Trophoblast cell (in vitro differentiated cells and primary cell): ENCODE measurements at regions not wholly inside any gene's neighbourhood (a gene's known extent, or its start where the extent isn't known, plus 50 kb on each side); places are given as distances from the start of the nearest gene placed in this dataset.

ENCODE experiments used
- DNase-seq, 2 donors: peaks; one replicate each; pipeline ENCODE4 v3.0.0-alpha.2; 2016
- H2AFZ ChIP-seq: 2 replicates; pipeline ENCODE4 v1.6.1; 2013; ENCODE audit warnings: low read length, moderate library complexity, mild to moderate bottlenecking; ENCODE audit not compliant: insufficient read depth, poor library complexity
- H2AK5ac ChIP-seq: 2 replicates; pipeline ENCODE4 v1.6.1; 2013; ENCODE audit warnings: mild to moderate bottlenecking, low read length
- H2BK120ac ChIP-seq: 2 replicates; pipeline ENCODE4 v1.6.1; 2013; ENCODE audit warnings: low read length, mild to moderate bottlenecking, moderate library complexity; ENCODE audit not compliant: insufficient read depth, poor library complexity
- H2BK12ac ChIP-seq: 2 replicates; pipeline ENCODE4 v1.6.1; 2013; ENCODE audit warnings: mild to moderate bottlenecking, low read length, moderate library complexity
- H2BK5ac ChIP-seq: 2 replicates; pipeline ENCODE4 v1.6.1; 2013; ENCODE audit warnings: low read length, low read depth, moderate library complexity, mild to moderate bottlenecking; ENCODE audit not compliant: poor library complexity
- H3K14ac ChIP-seq: 2 replicates; pipeline ENCODE4 v1.6.1; 2013; ENCODE audit warnings: mild to moderate bottlenecking, low read length
- H3K18ac ChIP-seq: 2 replicates; pipeline ENCODE4 v1.6.1; 2013; ENCODE audit warnings: mild to moderate bottlenecking, low read length
- H3K23ac ChIP-seq: 2 replicates; pipeline ENCODE4 v1.6.1; 2013; ENCODE audit warnings: low read length
- H3K27ac ChIP-seq: 2 replicates; pipeline ENCODE4 v1.5.1; 2013; ENCODE audit warnings: low read depth, mild to moderate bottlenecking, inconsistent platforms, low read length, moderate library complexity
- H3K27me3 ChIP-seq: 2 replicates; pipeline ENCODE4 v1.6.1; 2013; ENCODE audit warnings: inconsistent platforms, mild to moderate bottlenecking, low read length, moderate library complexity; ENCODE audit not compliant: insufficient read depth
- H3K36me3 ChIP-seq, 2 experiments: 1 replicate in 1 of 2; 2 replicates in 1 of 2; pipeline ENCODE4 v1.6.1; 2013; ENCODE audit warnings: low read length in 2 of 2, mild to moderate bottlenecking in 2 of 2, moderate library complexity in 1 of 2; ENCODE audit not compliant: insufficient read depth in 2 of 2, control insufficient read depth in 1 of 2
- H3K4ac ChIP-seq: 2 replicates; pipeline ENCODE4 v1.6.1; 2013; ENCODE audit warnings: low read depth, mild to moderate bottlenecking, low read length, moderate library complexity
- H3K4me1 ChIP-seq, 2 experiments: 1 replicate in 1 of 2; 2 replicates in 1 of 2; pipeline ENCODE4 v1.6.1; 2013; ENCODE audit warnings: low read length in 2 of 2, mild to moderate bottlenecking in 2 of 2, moderate library complexity in 1 of 2; ENCODE audit not compliant: insufficient read depth in 2 of 2, control insufficient read depth in 1 of 2
- H3K4me2 ChIP-seq: 2 replicates; pipeline ENCODE4 v1.6.1; 2013; ENCODE audit warnings: inconsistent platforms, mild to moderate bottlenecking, low read length, moderate library complexity
- H3K4me3 ChIP-seq: 2 replicates; pipeline ENCODE4 v1.5.1; 2013; ENCODE audit warnings: mild to moderate bottlenecking, low read depth, low read length, inconsistent platforms
- H3K79me1 ChIP-seq: one replicate; pipeline ENCODE4 v1.6.1; 2013; ENCODE audit warnings: low read length
- H3K79me2 ChIP-seq: 2 replicates; pipeline ENCODE4 v1.6.1; 2013; ENCODE audit warnings: low read length, mild to moderate bottlenecking; ENCODE audit not compliant: control insufficient read depth, insufficient read depth, poor library complexity
- H3K9ac ChIP-seq: 2 replicates; pipeline ENCODE4 v1.6.1; 2013; ENCODE audit warnings: mild to moderate bottlenecking, low read length
- H3K9me3 ChIP-seq: 2 replicates; pipeline ENCODE4 v1.6.1; 2013; ENCODE audit warnings: low read depth, mild to moderate bottlenecking, control low read depth, inconsistent platforms, low read length; ENCODE audit not compliant: insufficient read depth
- H4K12ac ChIP-seq: 2 replicates; pipeline ENCODE4 v1.6.1; 2013; ENCODE audit warnings: low read depth, mild to moderate bottlenecking, low read length, moderate library complexity
- H4K8ac ChIP-seq: 2 replicates; pipeline ENCODE4 v1.6.1; 2013; ENCODE audit warnings: low read depth, mild to moderate bottlenecking, low read length, moderate library complexity
- H4K91ac ChIP-seq: one replicate; pipeline ENCODE4 v1.6.1; 2013; ENCODE audit warnings: low read depth, mild to moderate bottlenecking, low read length, moderate library complexity
- WGBS: extraction: QIAGEN DNeasy Blood & Tissue Kit; methylation state at CpG from one replicate; pipeline ENCODE4 v1.1.7; 2013; ENCODE audit warnings: missing lambda C conversion rate; ENCODE audit not compliant: insufficient read length, insufficient coverage; ENCODE audit errors: extremely low coverage; 5-methylcytosine and 5-hydroxymethylcytosine counted together

- H2BK120ac ChIP-seq, result no peak overlapping the region
- no peak overlapping the region for H3K9ac ChIP-seq
- H3K79me1 ChIP-seq, result peaks cover 3% of the 10 kb centered on the region
- WGBS, result no CpG with 5 or more reads among the region's 3 CpGs
- peaks cover 17 to 21% of the 10 kb centered on the region in 2 experiments for H3K4me1 ChIP-seq
- no peaks in the 10 kb centered on the region for H3K9me3 ChIP-seq
- H3K14ac ChIP-seq, result no peak overlapping the region
- no peak overlapping the region for H3K4ac ChIP-seq
- no peak overlapping the region for H3K27ac ChIP-seq
- no peak overlapping the region for H3K4me3 ChIP-seq
- H3K36me3 ChIP-seq, result no peaks in the 10 kb centered on the region
- H2AK5ac ChIP-seq, result no peak overlapping the region
- no peak overlapping the region for H4K91ac ChIP-seq
- H4K12ac ChIP-seq, result no peak overlapping the region
- DNase-seq, result no peak
- H4K8ac ChIP-seq, result no peak overlapping the region
- H3K4me2 ChIP-seq, result no peak overlapping the region
- no peak overlapping the region for H2BK12ac ChIP-seq
- H3K23ac ChIP-seq, result no peak overlapping the region
- no peak overlapping the region for H2BK5ac ChIP-seq
- no peak overlapping the region for H3K18ac ChIP-seq
- no peak overlapping the region for H2AFZ ChIP-seq
- H3K79me2 ChIP-seq, result no peaks in the 10 kb centered on the region
- no peaks in the 10 kb centered on the region for H3K27me3 ChIP-seq
Measured at GRCh38 chr2:42877511-42877910, 85.1 kb upstream of the HAAO start.

- no peak overlapping the region for H4K12ac ChIP-seq
- WGBS, result no CpG with 5 or more reads among the region's 11 CpGs
- no peak for DNase-seq
Measured at GRCh38 chr2:42876326-42876751, 84.0 kb upstream of the HAAO start.

GRCh38 chr2:42875880-42876279 lies 83.5 kb upstream of the HAAO start:
- no peak overlapping the region for H4K8ac ChIP-seq
- H3K4me3 ChIP-seq, result no peak overlapping the region
- H2AK5ac ChIP-seq, result no peak overlapping the region
- no peaks in the 10 kb centered on the region for H3K27me3 ChIP-seq
- H3K4me2 ChIP-seq, result no peak overlapping the region
- no peak overlapping the region for H4K12ac ChIP-seq
- H2BK120ac ChIP-seq, result no peak overlapping the region
- H3K4ac ChIP-seq, result no peak overlapping the region
- H3K9ac ChIP-seq, result no peak overlapping the region
- no peak overlapping the region for H3K18ac ChIP-seq
- no peaks in the 10 kb centered on the region for H3K79me2 ChIP-seq
- no peak overlapping the region for H3K14ac ChIP-seq
- H3K23ac ChIP-seq, result no peak overlapping the region
- H4K91ac ChIP-seq, result no peak overlapping the region
- H3K36me3 ChIP-seq, result no peaks in the 10 kb centered on the region
- no peak overlapping the region for H3K27ac ChIP-seq
- H2BK5ac ChIP-seq, result no peak overlapping the region
- DNase-seq, result no peak
- H3K79me1 ChIP-seq, result peaks cover 3% of the 10 kb centered on the region
- peaks cover 15 to 18% of the 10 kb centered on the region in 2 experiments for H3K4me1 ChIP-seq
- H3K9me3 ChIP-seq, result no peaks in the 10 kb centered on the region
- no peak overlapping the region for H2BK12ac ChIP-seq
- H2AFZ ChIP-seq, result no peak overlapping the region
- WGBS, result no CpG with 5 or more reads among the region's 3 CpGs

More at GRCh38 chr2:42876326-42876751, 84.0 kb upstream of the HAAO start:
- no peak overlapping the region for H3K4me3 ChIP-seq
- no peaks in the 10 kb centered on the region for H3K36me3 ChIP-seq
- no peak overlapping the region for H3K4me2 ChIP-seq
- no peak overlapping the region for H2BK120ac ChIP-seq
- no peak overlapping the region for H3K27ac ChIP-seq
- no peak overlapping the region for H2AFZ ChIP-seq
- H4K8ac ChIP-seq, result no peak overlapping the region
- H2BK5ac ChIP-seq, result no peak overlapping the region
- no peak overlapping the region for H4K91ac ChIP-seq
- H3K14ac ChIP-seq, result no peak overlapping the region
- H3K9ac ChIP-seq, result no peak overlapping the region
- H2BK12ac ChIP-seq, result no peak overlapping the region
- peaks cover 17 to 21% of the 10 kb centered on the region in 2 experiments for H3K4me1 ChIP-seq
- no peak overlapping the region for H3K4ac ChIP-seq
- H3K9me3 ChIP-seq, result no peaks in the 10 kb centered on the region
- no peak overlapping the region for H3K18ac ChIP-seq
- no peaks in the 10 kb centered on the region for H3K27me3 ChIP-seq
- H2AK5ac ChIP-seq, result no peak overlapping the region
- no peaks in the 10 kb centered on the region for H3K79me2 ChIP-seq
- no peak overlapping the region for H3K23ac ChIP-seq
- H3K79me1 ChIP-seq, result peaks cover 3% of the 10 kb centered on the region

- no peak overlapping the region for H3K14ac ChIP-seq
- DNase-seq, result no peak
- H3K4ac ChIP-seq, result no peak overlapping the region
- H3K4me1 ChIP-seq, result peaks cover 8 to 11% of the 10 kb centered on the region in 2 experiments
- no peak overlapping the region for H2BK12ac ChIP-seq
- H4K8ac ChIP-seq, result no peak overlapping the region
- H4K12ac ChIP-seq, result no peak overlapping the region
- H3K79me1 ChIP-seq, result no peaks in the 10 kb centered on the region
- H2BK5ac ChIP-seq, result no peak overlapping the region
- no peak overlapping the region for H4K91ac ChIP-seq
- H3K9me3 ChIP-seq, result no peaks in the 10 kb centered on the region
- no peak overlapping the region for H3K23ac ChIP-seq
- no peaks in the 10 kb centered on the region for H3K79me2 ChIP-seq
- H3K27ac ChIP-seq, result no peak overlapping the region
- no CpG with 5 or more reads among the region's 20 CpGs for WGBS
- H3K27me3 ChIP-seq, result no peaks in the 10 kb centered on the region
- no peak overlapping the region for H2BK120ac ChIP-seq
- H2AFZ ChIP-seq, result peak overlapping the region; percentile 32
- H3K9ac ChIP-seq, result no peak overlapping the region
- no peak overlapping the region for H3K18ac ChIP-seq
- H2AK5ac ChIP-seq, result no peak overlapping the region
- no peak overlapping the region for H3K4me3 ChIP-seq
- no peak overlapping the region for H3K4me2 ChIP-seq
- H3K36me3 ChIP-seq, result no peaks in the 10 kb centered on the region
Measured at GRCh38 chr2:42874949-42875801, 82.8 kb upstream of the HAAO start.
